ENCODE measurements at regions not wholly inside any gene's neighbourhood (a gene's known extent, or its start where the extent isn't known, plus 50 kb on each side); places are given as distances from the start of the nearest gene placed in this dataset.

- no peak for TF ChIP-seq POLR2A (IDR thresholded peaks at IDR 0.05; ENCODE audit: low read depth)
- TF ChIP-seq, protein P1, sequence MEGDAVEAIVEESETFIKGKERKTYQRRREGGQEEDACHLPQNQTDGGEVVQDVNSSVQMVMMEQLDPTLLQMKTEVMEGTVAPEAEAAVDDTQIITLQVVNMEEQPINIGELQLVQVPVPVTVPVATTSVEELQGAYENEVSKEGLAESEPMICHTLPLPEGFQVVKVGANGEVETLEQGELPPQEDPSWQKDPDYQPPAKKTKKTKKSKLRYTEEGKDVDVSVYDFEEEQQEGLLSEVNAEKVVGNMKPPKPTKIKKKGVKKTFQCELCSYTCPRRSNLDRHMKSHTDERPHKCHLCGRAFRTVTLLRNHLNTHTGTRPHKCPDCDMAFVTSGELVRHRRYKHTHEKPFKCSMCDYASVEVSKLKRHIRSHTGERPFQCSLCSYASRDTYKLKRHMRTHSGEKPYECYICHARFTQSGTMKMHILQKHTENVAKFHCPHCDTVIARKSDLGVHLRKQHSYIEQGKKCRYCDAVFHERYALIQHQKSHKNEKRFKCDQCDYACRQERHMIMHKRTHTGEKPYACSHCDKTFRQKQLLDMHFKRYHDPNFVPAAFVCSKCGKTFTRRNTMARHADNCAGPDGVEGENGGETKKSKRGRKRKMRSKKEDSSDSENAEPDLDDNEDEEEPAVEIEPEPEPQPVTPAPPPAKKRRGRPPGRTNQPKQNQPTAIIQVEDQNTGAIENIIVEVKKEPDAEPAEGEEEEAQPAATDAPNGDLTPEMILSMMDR (IDR thresholded peaks at IDR 0.05): no peak
These were observed 189.9 kb upstream of the AJAP1 start for GRCh38 chr1:4464478-4464877.
